ENCODE measurements at regions not wholly inside any gene's neighbourhood (a gene's known extent, or its start where the extent isn't known, plus 50 kb on each side); places are given as distances from the start of the nearest gene placed in this dataset.

GRCh38 chr5:91443023-91443422, 59.9 kb upstream of the ARRDC3 start:
- DNase-seq (no peak), ATAC-seq (no peak)
- H3K4me1 Mint-ChIP-seq = peaks cover 2% of the 10 kb centered on the region
- no peak overlapping the region for H3K27ac Mint-ChIP-seq
- H3K36me3 Mint-ChIP-seq (ENCODE audit: low read depth) = no peaks in the 10 kb centered on the region
- POLR2A ChIA-PET = no interaction called here
- H3K9me3 Mint-ChIP-seq (ENCODE audit: low read depth) = peaks cover under 1% of the 10 kb centered on the region
- CTCF ChIA-PET = interaction anchor here (0.5 kb wide), 1 partner anchor 300 kb away, joined by 3 read pairs; no protein-coding TSS in a partner anchor
- no peaks in the 10 kb centered on the region for H3K27me3 Mint-ChIP-seq
- H3K4me3 Mint-ChIP-seq = no peak overlapping the region
- intact Hi-C loops (cut with DNase I, micrococcal nuclease) = no loop called here

DNA sequence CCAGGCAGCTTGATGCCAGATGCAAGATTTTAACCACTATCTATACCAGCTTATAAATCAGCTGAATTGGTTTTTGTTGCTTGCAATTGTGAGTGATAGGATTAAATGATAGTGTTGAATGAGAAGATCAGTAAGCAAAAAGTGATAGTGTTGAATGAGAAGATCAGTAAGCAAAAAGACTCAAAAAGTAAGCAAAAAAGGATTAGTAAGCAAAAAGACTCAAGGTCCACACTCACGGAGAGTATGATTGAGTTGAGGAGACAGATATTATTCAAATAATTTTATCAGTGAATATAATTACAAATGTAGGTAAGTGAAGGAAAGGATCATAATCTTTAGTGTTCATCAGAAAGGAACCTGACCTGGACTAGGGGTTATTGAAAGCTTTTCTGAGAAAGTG, 58.0 kb upstream of the ARRDC3 start:
- Mint-ChIP-seq H3K9me3 (ENCODE audit: low read depth) (no peaks in the 10 kb centered on the region), H3K4me1 (peaks cover 2% of the 10 kb centered on the region), H3K27ac (no peak overlapping the region), H3K36me3 (ENCODE audit: low read depth) (no peaks in the 10 kb centered on the region), H3K4me3 (no peak overlapping the region), H3K27me3 (no peaks in the 10 kb centered on the region)
- intact Hi-C loops (cut with DNase I, micrococcal nuclease) = no loop called here
- no peak for DNase-seq
- ChIA-PET CTCF (interaction anchor here (0.8 to 3.8 kb wide), 3 partner anchors 11 to 21 kb away, joined by 3 to 22 read pairs (median 3); no protein-coding TSS in a partner anchor), POLR2A (no interaction called here)
- ATAC-seq = no peak

DNA sequence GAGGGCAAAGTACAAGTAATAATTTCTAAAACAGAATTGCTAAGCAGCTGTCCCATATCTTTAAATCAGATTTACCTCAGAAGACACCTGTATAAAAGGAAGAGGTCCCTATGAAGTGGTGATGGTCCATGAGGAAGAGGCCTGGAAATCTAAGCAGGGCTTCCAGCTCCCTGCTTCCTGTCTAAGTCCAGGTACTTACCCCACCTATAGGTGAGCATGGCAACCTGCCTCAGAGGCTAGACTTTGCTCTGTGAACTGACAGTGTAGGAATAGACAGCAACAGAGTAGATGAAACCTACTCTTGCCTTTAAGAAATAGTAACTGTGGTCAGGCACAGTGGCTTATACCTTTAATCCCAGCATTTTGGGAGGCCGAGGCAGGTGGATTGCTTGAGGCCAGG, 55.8 kb upstream of the ARRDC3 start:
- ATAC-seq = no peak
- no peaks in the 10 kb centered on the region for H3K27me3 Mint-ChIP-seq
- no peaks in the 10 kb centered on the region for H3K36me3 Mint-ChIP-seq (ENCODE audit: low read depth)
- DNase-seq = no peak
- CTCF ChIA-PET = interaction anchor here (0.7 to 3.8 kb wide), 2 partner anchors 19 to 25 kb away, joined by 3 to 22 read pairs; no protein-coding TSS in a partner anchor
- POLR2A ChIA-PET = no interaction called here
- H3K9me3 Mint-ChIP-seq (ENCODE audit: low read depth) = no peaks in the 10 kb centered on the region
- H3K4me1 Mint-ChIP-seq = peaks cover 17% of the 10 kb centered on the region
- H3K27ac Mint-ChIP-seq = no peak overlapping the region
- H3K4me3 Mint-ChIP-seq = no peak overlapping the region
- intact Hi-C loops (cut with DNase I, micrococcal nuclease) = no loop called here

DNA sequence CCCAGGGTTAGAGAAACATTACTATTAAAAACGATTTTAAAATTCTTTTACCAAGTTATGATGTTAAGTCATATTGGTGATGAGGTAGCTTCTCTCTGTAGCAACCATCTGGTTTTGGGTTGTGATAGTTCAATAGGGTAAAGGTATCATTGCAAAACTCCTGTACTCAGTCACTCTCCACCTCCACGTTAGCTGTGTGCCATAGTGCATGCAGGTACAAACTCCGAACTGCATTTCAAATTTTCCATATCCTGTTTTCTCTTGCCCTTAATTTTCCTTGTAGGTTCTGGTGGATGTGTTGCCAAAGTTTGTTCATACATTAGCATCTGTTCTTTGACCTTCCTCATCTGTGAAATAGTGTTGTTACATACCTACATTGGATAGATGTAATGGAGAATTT, 53.1 kb upstream of the ARRDC3 start:
- CTCF ChIA-PET = interaction anchor here (0.6 to 5.2 kb wide), 2 partner anchors 15 to 570 kb away, joined by 3 to 42 read pairs; no protein-coding TSS in a partner anchor
- POLR2A ChIA-PET = no interaction called here
- ATAC-seq = no peak
- intact Hi-C loops (cut with DNase I, micrococcal nuclease) = no loop called here
- Mint-ChIP-seq H3K4me1 (peaks cover 21% of the 10 kb centered on the region), H3K36me3 (ENCODE audit: low read depth) (no peaks in the 10 kb centered on the region), H3K27me3 (no peaks in the 10 kb centered on the region), H3K27ac (no peak overlapping the region), H3K9me3 (ENCODE audit: low read depth) (no peaks in the 10 kb centered on the region), H3K4me3 (no peak overlapping the region)
- no peak for DNase-seq

DNA sequence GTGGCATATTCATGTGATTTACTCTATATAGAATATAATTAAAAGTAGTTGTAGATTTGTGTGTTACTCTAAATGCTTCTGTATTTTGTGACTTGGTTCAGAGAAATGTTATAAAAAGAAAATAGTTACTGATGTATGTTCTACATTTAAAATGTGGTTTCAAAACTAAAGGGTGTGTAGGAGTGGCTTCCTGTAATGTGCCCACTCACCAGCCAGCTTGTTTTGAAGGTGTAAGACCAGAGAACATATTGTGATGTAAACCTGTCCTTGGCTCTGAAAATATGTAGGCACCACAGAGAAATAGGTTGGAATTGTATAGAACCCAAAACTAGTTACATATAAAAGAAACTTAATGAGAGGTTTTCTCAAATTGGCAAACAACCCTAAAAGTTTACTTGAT, 51.2 kb upstream of the ARRDC3 start:
- ChIA-PET POLR2A (no interaction called here), CTCF (interaction anchor here (0.6 to 5.2 kb wide), 3 partner anchors 13 to 133 kb away, joined by 4 to 42 read pairs (median 8); no protein-coding TSS in a partner anchor)
- peaks cover 21% of the 10 kb centered on the region for H3K4me1 Mint-ChIP-seq
- ATAC-seq (peak; percentile 42), DNase-seq (peak; percentile 16)
- no peak overlapping the region for H3K27ac Mint-ChIP-seq
- intact Hi-C loops (cut with DNase I, micrococcal nuclease) = no loop called here
- peaks cover 5% of the 10 kb centered on the region for H3K9me3 Mint-ChIP-seq (ENCODE audit: low read depth)
- no peaks in the 10 kb centered on the region for H3K27me3 Mint-ChIP-seq
- H3K4me3 Mint-ChIP-seq = no peak overlapping the region
- H3K36me3 Mint-ChIP-seq (ENCODE audit: low read depth) = no peaks in the 10 kb centered on the region

DNA sequence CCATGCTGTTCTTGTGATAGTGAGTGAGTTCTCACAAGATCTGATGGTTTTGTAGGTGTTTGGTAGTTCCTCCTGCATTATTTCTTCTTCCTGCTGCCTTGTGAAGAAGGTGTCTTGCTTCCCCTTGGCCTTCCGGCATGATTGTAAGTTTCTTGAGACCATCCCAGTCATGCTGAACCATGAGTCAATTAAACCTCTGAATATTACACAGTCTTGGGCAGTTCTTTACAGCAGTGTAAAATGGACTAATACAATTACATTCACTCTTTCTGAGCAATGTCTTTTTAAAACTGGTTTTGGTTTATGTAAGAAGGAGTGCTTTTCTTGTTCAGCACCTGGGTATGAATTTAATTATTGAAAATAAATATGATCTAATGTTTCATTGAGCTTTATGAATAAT, 50.7 kb upstream of the ARRDC3 start:
- no peak for DNase-seq
- H3K27me3 Mint-ChIP-seq = no peaks in the 10 kb centered on the region
- CTCF ChIA-PET = interaction anchor here (1.7 to 5.2 kb wide), 2 partner anchors 13 to 49 kb away, joined by 8 to 42 read pairs; no protein-coding TSS in a partner anchor
- peaks cover 8% of the 10 kb centered on the region for H3K9me3 Mint-ChIP-seq (ENCODE audit: low read depth)
- peaks cover 21% of the 10 kb centered on the region for H3K4me1 Mint-ChIP-seq
- POLR2A ChIA-PET = no interaction called here
- intact Hi-C loops (cut with DNase I, micrococcal nuclease) = no loop called here
- no peaks in the 10 kb centered on the region for H3K36me3 Mint-ChIP-seq (ENCODE audit: low read depth)
- peak overlapping the region; percentile 24 for H3K27ac Mint-ChIP-seq
- no peak overlapping the region for H3K4me3 Mint-ChIP-seq
- ATAC-seq = peak; percentile 73

Data from activated CD4-positive, alpha-beta T cell treated with anti-CD3 and anti-CD28 coated beads for 36 hours (primary cell).